Epithelial cell of proximal tubule (primary cell): ENCODE measurements at regions not wholly inside any gene's neighbourhood (a gene's known extent, or its start where the extent isn't known, plus 50 kb on each side); places are given as distances from the start of the nearest gene placed in this dataset.

Experiments
- DNase-seq: peaks from one replicate; pipeline ENCODE4 v3.0.0-alpha.2; 2011; ENCODE audit warnings: low read depth
- H3K4me3 ChIP-seq: 2 replicates; pipeline ENCODE4 v1.5.1; 2011; ENCODE audit warnings: low read depth, mild to moderate bottlenecking, low read length
- CTCF ChIP-seq: conservative IDR thresholded peaks from 2 replicates; pipeline ENCODE4 v1.5.1; 2012; ENCODE audit warnings: low read depth, mild to moderate bottlenecking, low read length

GRCh38 chr22:47293368-47294221, 531.1 kb downstream of the TBC1D22A start:
- TF ChIP-seq CTCF: no peak
- no peak for DNase-seq
- H3K4me3 ChIP-seq: no peak overlapping the region

- H3K4me3 ChIP-seq: no peak overlapping the region
- no peak for TF ChIP-seq CTCF
- DNase-seq: no peak
Observed at GRCh38 chr22:47292546-47293320, 530.3 kb downstream of the TBC1D22A start.

GRCh38 chr22:47291565-47292495, 529.4 kb downstream of the TBC1D22A start:
- DNase-seq: no peak
- no peak overlapping the region for H3K4me3 ChIP-seq
- no peak for TF ChIP-seq CTCF

- H3K4me3 ChIP-seq: no peak overlapping the region
- no peak for DNase-seq
- TF ChIP-seq CTCF: no peak
Observed at GRCh38 chr22:47290706-47291430, 528.4 kb downstream of the TBC1D22A start.

- no peak overlapping the region for H3K4me3 ChIP-seq
- TF ChIP-seq CTCF: no peak
- no peak for DNase-seq
Observed at GRCh38 chr22:47289336-47289985, 527.0 kb downstream of the TBC1D22A start.
